ENCODE measurements at regions not wholly inside any gene's neighbourhood (a gene's known extent, or its start where the extent isn't known, plus 50 kb on each side); places are given as distances from the start of the nearest gene placed in this dataset.

DNA sequence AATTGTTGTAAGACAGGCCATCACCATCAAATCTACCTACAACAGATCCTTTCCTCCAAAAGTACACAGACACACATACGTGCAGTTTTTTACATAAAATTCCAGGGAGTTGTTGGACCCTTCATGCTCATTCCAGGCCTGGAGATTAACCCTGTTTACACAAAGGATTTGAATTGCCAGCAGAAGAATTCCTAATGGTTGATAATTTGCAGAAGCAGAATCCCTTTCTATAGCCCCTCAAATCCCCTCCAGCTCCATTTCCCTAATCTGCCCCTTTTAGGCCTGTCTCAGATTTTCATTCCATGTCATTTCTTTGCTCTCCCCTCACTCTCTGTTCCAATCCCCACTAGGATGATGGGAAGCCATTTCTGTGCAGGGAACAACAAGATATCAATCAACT, 102.9 kb upstream of the TOX3 start:
- no peaks in the 10 kb centered on the region for H3K36me3 Mint-ChIP-seq (ENCODE audit: low read depth)
- H3K4me1 Mint-ChIP-seq (ENCODE audit: low read depth) = no peaks in the 10 kb centered on the region
- no peak overlapping the region for H3K27ac Mint-ChIP-seq
- DNase-seq = no peak
- no peak overlapping the region for H3K4me3 Mint-ChIP-seq
- TF ChIP-seq, protein P1, sequence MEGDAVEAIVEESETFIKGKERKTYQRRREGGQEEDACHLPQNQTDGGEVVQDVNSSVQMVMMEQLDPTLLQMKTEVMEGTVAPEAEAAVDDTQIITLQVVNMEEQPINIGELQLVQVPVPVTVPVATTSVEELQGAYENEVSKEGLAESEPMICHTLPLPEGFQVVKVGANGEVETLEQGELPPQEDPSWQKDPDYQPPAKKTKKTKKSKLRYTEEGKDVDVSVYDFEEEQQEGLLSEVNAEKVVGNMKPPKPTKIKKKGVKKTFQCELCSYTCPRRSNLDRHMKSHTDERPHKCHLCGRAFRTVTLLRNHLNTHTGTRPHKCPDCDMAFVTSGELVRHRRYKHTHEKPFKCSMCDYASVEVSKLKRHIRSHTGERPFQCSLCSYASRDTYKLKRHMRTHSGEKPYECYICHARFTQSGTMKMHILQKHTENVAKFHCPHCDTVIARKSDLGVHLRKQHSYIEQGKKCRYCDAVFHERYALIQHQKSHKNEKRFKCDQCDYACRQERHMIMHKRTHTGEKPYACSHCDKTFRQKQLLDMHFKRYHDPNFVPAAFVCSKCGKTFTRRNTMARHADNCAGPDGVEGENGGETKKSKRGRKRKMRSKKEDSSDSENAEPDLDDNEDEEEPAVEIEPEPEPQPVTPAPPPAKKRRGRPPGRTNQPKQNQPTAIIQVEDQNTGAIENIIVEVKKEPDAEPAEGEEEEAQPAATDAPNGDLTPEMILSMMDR (IDR thresholded peaks at IDR 0.05) = no peak
- intact Hi-C loops (cut with micrococcal nuclease) = no loop called here
- no peaks in the 10 kb centered on the region for H3K27me3 Mint-ChIP-seq
- ChIA-PET CTCF (no interaction called here), POLR2A (no interaction called here)
- no peak for ATAC-seq
- H3K9me3 Mint-ChIP-seq = peaks cover 2% of the 10 kb centered on the region

DNA sequence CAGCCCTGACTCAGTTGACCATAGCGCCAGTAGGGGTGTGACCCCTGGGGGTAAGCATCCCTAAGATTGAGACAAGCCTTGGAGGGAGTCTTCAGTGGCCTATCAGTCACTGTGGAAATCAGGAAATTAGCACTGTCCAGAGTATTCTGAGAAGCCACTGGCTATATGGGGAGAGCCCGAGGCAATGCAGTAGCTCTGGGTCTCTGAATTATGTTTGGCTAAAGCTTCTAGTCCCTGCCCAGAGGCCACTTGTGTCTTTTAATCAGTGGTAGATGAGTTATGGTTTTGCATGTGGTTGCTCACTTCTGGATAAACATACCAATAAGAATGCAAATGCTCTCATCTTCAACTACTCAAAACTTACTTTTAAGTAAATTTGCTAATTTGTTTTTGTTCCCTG, 100.6 kb upstream of the TOX3 start:
- ATAC-seq (no peak), DNase-seq (no peak)
- ChIA-PET POLR2A (no interaction called here), CTCF (no interaction called here)
- H3K4me1 Mint-ChIP-seq (ENCODE audit: low read depth) = no peaks in the 10 kb centered on the region
- H3K27ac Mint-ChIP-seq = no peak overlapping the region
- H3K27me3 Mint-ChIP-seq = no peaks in the 10 kb centered on the region
- TF ChIP-seq, protein P1 (IDR thresholded peaks at IDR 0.05) = no peak
- no peaks in the 10 kb centered on the region for H3K36me3 Mint-ChIP-seq (ENCODE audit: low read depth)
- H3K4me3 Mint-ChIP-seq = no peak overlapping the region
- intact Hi-C loops (cut with micrococcal nuclease) = no loop called here
- H3K9me3 Mint-ChIP-seq = no peaks in the 10 kb centered on the region

DNA sequence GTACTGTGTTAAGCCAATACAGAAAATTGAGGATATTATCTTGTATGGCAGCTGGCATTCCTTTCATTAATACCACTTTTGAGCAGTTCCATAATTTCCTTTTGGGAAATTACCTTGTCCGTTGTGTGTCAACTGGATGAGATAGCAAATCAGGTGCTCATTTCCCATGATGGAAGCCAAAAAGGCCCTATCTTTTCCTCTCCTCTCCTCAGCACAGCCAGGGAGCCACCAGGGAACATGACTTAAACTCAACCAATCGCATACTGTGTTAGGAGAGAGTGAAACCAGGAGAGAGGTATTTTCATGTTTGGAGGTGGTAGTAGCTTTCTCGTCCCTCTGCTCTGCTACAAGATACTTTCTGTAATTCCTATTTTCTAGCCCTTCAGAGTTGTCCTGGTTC, 96.1 kb upstream of the TOX3 start:
- no peaks in the 10 kb centered on the region for H3K36me3 Mint-ChIP-seq (ENCODE audit: low read depth)

DNA sequence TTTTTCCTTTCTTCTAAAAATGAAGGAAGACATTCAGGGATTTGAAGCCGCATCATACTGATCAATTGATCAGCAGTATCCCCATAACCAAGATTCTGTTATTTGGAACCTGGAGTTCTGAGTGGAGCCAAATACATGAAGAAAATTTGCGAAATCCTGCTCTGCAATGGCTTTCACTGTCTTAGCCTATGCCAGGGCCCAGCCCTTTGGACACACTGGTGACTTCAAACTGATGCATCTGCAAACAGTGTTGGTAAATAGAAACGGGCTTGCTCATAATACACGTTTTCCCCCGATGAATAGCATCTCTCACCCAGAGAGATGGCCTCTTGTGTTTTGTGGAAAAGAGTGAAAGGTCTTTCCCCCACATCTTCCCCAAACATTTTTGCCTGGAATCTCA, 87.6 kb upstream of the TOX3 start:
- no peak overlapping the region for H3K27ac Mint-ChIP-seq
- ATAC-seq = no peak

More for the DNA sequence above, 96.1 kb upstream of the TOX3 start:
- DNase-seq (no peak), ATAC-seq (no peak)
- H3K4me1 Mint-ChIP-seq (ENCODE audit: low read depth) = no peaks in the 10 kb centered on the region
- peaks cover 2% of the 10 kb centered on the region for H3K9me3 Mint-ChIP-seq
- TF ChIP-seq, protein P1 (IDR thresholded peaks at IDR 0.05) = no peak
- no peak overlapping the region for H3K4me3 Mint-ChIP-seq
- intact Hi-C loops (cut with micrococcal nuclease) = no loop called here
- H3K27me3 Mint-ChIP-seq = no peaks in the 10 kb centered on the region
- ChIA-PET CTCF (no interaction called here), POLR2A (no interaction called here)
- no peak overlapping the region for H3K27ac Mint-ChIP-seq

DNA sequence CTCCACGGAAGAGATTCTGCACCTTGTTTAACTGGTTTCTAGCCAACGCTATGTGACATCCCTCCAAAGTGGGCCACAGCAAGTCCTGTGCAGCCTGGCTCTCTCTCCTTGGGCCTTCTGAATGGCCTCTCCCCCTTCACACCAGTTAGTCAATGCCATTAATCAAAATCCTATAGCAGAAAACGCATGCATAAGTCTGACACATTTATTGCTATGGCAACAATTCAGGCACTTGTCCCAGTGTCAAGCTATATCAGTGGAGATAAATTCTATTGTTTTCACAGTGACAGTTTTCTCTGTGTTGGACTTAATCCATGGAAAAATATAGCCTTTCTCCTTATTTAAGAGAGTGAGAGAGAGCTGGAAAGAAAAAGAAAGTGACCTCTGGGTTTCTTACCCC, 87.2 kb upstream of the TOX3 start:
- TF ChIP-seq, protein P1 (IDR thresholded peaks at IDR 0.05) = no peak
- ChIA-PET CTCF (no interaction called here), POLR2A (no interaction called here)
- Mint-ChIP-seq H3K4me1 (ENCODE audit: low read depth) (no peaks in the 10 kb centered on the region), H3K27me3 (no peaks in the 10 kb centered on the region), H3K4me3 (no peak overlapping the region), H3K27ac (no peak overlapping the region), H3K36me3 (ENCODE audit: low read depth) (no peaks in the 10 kb centered on the region), H3K9me3 (peaks cover 4% of the 10 kb centered on the region)
- ATAC-seq (no peak), DNase-seq (no peak)
- intact Hi-C loops (cut with micrococcal nuclease) = no loop called here

More for the DNA sequence above, 87.6 kb upstream of the TOX3 start:
- Mint-ChIP-seq H3K36me3 (ENCODE audit: low read depth) (no peaks in the 10 kb centered on the region), H3K27me3 (no peaks in the 10 kb centered on the region), H3K4me3 (no peak overlapping the region), H3K9me3 (peaks cover 4% of the 10 kb centered on the region), H3K4me1 (ENCODE audit: low read depth) (no peaks in the 10 kb centered on the region)
- CTCF ChIA-PET = no interaction called here
- intact Hi-C loops (cut with micrococcal nuclease) = no loop called here
- TF ChIP-seq, protein P1 (IDR thresholded peaks at IDR 0.05) = no peak
- DNase-seq = no peak
- POLR2A ChIA-PET = no interaction called here

Data from activated CD8-positive, alpha-beta T cell treated with anti-CD3 and anti-CD28 coated beads for 36 hours (primary cell).